GM06990 (cell line): ENCODE measurements at regions not wholly inside any gene's neighbourhood (a gene's known extent, or its start where the extent isn't known, plus 50 kb on each side); places are given as distances from the start of the nearest gene placed in this dataset.

Source experiments
- DNase-seq: peaks from one replicate; pipeline ENCODE4 v3.0.0-alpha.2; 2011; ENCODE audit not compliant: insufficient read length; ENCODE audit errors: extremely low read depth
- H3K27me3 ChIP-seq: replicated peaks from 2 replicates; pipeline ENCODE4 v1.6.0; 2011; ENCODE audit warnings: low read length; ENCODE audit not compliant: control insufficient read depth, insufficient read depth
- H3K36me3 ChIP-seq: 2 replicates; pipeline ENCODE4 v1.5.1; 2011; ENCODE audit warnings: low read length; ENCODE audit not compliant: control insufficient read depth, insufficient read depth
- H3K4me3 ChIP-seq: replicated peaks from 2 replicates; pipeline ENCODE4 v1.5.1; 2011; ENCODE audit warnings: low read depth, mild to moderate bottlenecking, control low read depth, low read length
- CTCF ChIP-seq: IDR thresholded peaks from 2 replicates; pipeline ENCODE4 v1.5.1; 2011; ENCODE audit warnings: low read length, control low read depth, mild to moderate bottlenecking, inconsistent platforms; ENCODE audit not compliant: insufficient read depth, poor library complexity, severe bottlenecking

- no peak for DNase-seq
- no peaks in the 10 kb centered on the region for H3K27me3 ChIP-seq
- H3K36me3 ChIP-seq = no peaks in the 10 kb centered on the region
- H3K4me3 ChIP-seq = no peak overlapping the region
- no peak for TF ChIP-seq CTCF
Measured at GRCh38 chr12:93058280-93058679, 129.2 kb upstream of the EEA1 start.

DNA sequence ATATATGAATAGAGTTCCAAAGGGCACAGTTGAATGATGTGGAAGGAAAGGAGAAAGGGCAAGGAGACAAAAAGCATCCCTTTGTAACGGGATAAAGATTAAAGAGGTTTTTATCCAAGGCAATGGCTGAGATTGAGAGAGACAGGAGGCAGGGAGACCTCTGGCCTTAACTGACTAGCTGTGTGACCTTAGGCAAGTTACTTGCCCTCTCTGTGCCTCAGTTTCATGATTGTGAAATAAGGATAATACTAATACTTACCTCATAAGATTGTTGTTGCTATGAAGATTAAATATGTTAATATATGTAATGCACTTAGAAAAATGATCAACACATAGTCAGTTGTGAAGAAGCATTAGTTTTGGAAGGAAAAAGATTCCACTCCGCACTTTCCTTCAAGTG lies 130.2 kb upstream of the EEA1 start:
- no peaks in the 10 kb centered on the region for H3K36me3 ChIP-seq

GRCh38 chr12:93059925-93060665 lies 131.0 kb upstream of the EEA1 start:
- H3K27me3 ChIP-seq = no peaks in the 10 kb centered on the region
- DNase-seq = peak; percentile 63
- TF ChIP-seq CTCF = no peak
- no peaks in the 10 kb centered on the region for H3K36me3 ChIP-seq
- H3K4me3 ChIP-seq = no peak overlapping the region

More for the DNA sequence above, 130.2 kb upstream of the EEA1 start:
- DNase-seq = no peak
- H3K4me3 ChIP-seq = no peak overlapping the region
- no peaks in the 10 kb centered on the region for H3K27me3 ChIP-seq
- no peak for TF ChIP-seq CTCF

- DNase-seq = peak; percentile 22
- peak; percentile 13 for TF ChIP-seq CTCF
- H3K4me3 ChIP-seq = peak overlapping the region; percentile 29; the same call in 1 of the 2 replicates
- no peaks in the 10 kb centered on the region for H3K36me3 ChIP-seq
- no peaks in the 10 kb centered on the region for H3K27me3 ChIP-seq
Measured at GRCh38 chr12:93060666-93061472, 131.8 kb upstream of the EEA1 start.

GRCh38 chr12:93061473-93062419 lies 132.7 kb upstream of the EEA1 start:
- DNase-seq = no peak
- H3K27me3 ChIP-seq = no peaks in the 10 kb centered on the region
- no peak for TF ChIP-seq CTCF

More at GRCh38 chr12:93061473-93062419, 132.7 kb upstream of the EEA1 start:
- Histone ChIP-seq H3K4me3 (no peak overlapping the region), H3K36me3 (no peaks in the 10 kb centered on the region)
